Middle frontal gyrus (tissue), 1 donor: ENCODE measurements at regions not wholly inside any gene's neighbourhood (a gene's known extent, or its start where the extent isn't known, plus 50 kb on each side); places are given as distances from the start of the nearest gene placed in this dataset.

Experiments
- DNase-seq: peaks from one replicate; pipeline ENCODE4 v3.0.0-alpha.2; 2015; ENCODE audit warnings: low spot score; ENCODE audit errors: extremely low spot score

- DNase-seq = no peak
Observed at GRCh38 chr6:25010902-25011625, 75.3 kb upstream of the RIPOR2 start.

GRCh38 chr6:25012657-25013056 lies 76.9 kb upstream of the RIPOR2 start:
- DNase-seq = no peak

DNA sequence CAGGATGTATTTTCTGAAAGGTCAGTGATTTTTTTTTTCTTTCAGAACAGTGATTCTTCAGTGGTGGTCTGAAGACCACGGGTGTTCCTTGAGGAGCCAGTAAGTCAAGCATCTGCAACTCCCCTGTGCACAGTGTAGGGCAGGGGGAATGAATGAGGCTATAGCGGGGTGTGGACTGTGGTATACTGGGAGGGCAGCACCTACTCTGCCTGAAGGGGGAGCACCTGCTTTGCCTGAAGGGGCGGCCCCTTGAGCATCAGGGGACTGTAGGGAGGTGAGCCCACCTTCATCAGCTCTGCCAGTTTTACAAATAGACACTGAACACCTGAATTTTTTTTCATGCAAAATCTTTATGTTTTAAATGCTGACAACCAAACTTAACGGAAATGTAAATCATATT lies 77.5 kb upstream of the RIPOR2 start:
- DNase-seq = no peak

DNA sequence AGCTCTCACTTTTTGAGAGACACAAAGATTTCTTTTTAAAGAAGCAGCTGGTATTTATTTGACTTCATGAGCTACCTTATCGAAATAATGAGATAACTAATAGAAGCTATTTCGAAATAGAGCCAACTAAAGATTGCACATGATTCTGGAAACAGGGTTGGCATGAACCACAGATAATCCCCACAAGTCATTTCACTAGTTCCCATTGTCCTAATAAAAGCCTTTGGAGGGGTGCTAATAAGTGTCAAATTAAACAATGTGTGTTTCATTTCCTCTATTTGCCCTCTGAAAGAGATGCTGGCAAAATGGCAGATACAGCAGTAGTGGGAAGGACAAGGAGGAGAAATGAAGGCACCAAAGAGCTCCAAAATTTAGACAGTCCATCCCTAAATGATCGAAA lies 78.6 kb upstream of the RIPOR2 start:
- DNase-seq = no peak

- peak; percentile 12 for DNase-seq
Observed at GRCh38 chr6:25014791-25015560, 79.2 kb upstream of the RIPOR2 start.

GRCh38 chr6:25016014-25016720 lies 80.4 kb upstream of the RIPOR2 start:
- DNase-seq = no peak

DNA sequence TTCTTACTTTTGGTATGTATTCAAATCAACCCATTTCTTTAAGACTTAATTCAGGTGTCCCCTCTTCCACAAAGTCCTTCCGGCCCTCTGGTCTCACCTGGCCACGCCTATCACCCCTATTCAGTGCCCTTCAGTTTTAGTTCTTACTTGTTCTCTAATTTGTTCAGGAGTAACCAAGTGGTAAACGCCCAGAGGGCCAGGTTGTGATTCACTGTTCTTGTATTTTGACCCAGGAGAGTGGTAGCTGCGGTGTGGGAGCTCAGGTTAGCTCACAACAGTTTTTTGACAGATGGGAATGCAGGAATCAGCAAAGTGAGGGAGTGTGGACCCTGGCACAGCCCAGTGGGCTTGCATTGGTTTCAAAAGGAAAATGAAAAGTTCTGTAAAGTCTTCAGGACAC lies 81.7 kb upstream of the RIPOR2 start:
- DNase-seq = no peak

DNA sequence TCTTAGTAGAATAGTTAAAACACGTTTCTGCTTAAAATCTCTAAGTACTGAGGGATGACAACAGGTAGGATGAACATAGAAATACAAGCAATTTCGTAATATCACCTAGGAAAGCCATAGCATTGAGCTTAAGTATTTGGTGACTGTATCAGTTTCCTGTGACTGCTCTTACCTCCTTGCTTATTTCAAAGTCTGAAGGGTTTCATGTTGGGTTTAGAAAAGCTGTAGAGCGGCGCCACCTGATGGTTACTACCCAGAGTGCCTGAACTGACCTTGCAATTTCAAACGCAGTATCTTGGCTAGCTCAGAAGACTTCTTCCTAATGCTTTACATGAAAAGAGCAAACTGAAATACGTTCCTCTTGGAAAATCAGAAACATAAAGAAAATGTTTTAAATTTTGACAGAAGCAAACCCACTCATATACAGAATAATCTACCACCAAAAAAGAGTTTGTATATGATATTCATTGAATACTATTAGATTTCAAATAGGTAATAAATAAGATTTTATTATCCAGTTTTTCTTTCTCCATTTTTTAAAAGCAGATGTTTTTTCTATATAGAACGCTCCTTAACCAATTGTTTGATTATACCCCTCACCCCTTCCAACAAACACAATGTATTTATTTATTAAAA lies 82.3 kb upstream of the RIPOR2 start:
- no peak for DNase-seq

GRCh38 chr6:25018568-25018954 lies 82.8 kb upstream of the RIPOR2 start:
- DNase-seq = no peak

- DNase-seq = no peak
Observed at GRCh38 chr6:25022140-25022553, 86.4 kb upstream of the RIPOR2 start.

DNA sequence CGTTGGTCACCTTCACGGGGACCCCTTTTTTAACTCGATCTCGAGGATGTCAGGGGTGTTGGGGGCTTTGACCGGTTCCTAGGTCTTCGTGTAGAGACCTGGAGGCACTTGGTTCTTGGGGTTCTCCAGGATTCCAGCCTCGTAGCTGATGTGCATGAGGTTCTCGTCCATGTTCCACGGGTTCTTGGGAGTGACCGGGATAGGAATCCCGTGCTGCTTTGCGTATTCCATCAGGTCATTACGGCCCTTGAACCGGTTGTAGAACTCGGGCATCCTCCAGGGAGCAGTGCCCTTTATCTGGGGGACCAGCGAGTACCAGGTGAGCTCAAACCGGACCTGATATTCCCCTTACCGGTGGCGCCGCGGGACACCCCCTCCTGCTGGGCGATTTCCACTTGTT lies 88.0 kb upstream of the RIPOR2 start:
- no peak for DNase-seq

GRCh38 chr6:25024821-25025220 lies 89.1 kb upstream of the RIPOR2 start:
- no peak for DNase-seq

DNA sequence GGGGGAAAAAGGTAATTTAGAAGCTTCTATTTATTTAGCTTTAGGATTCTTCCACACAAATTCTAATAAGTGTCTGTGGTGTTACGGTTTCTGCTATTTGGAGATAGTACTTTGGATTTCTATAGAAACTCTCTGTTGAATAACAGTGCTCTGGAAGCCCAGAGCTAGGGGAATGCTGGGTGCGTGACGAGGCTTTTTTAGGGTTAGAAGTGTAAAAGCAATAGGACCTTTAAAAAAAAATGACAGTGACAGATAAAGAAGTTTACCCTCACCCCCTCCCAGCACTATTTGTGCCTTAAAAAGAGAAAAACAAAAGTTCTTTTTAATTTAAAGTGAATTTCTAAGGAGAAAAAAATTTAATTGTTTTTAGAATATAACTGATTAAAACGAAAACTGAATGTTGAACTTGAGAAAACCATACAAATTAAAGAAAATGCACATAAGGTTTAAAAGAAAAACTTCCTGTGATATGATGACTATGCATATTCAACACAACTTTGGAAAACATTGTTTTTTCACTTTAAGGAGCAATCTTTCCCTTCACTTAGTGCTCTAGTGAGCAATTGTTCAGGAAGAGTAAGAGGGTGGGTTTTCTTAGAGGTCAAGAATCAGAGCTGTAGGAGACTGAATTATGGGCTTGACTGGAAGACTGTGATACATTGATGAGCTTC lies 89.6 kb upstream of the RIPOR2 start:
- no peak for DNase-seq

GRCh38 chr6:25025919-25026301 lies 90.2 kb upstream of the RIPOR2 start:
- no peak for DNase-seq

DNA sequence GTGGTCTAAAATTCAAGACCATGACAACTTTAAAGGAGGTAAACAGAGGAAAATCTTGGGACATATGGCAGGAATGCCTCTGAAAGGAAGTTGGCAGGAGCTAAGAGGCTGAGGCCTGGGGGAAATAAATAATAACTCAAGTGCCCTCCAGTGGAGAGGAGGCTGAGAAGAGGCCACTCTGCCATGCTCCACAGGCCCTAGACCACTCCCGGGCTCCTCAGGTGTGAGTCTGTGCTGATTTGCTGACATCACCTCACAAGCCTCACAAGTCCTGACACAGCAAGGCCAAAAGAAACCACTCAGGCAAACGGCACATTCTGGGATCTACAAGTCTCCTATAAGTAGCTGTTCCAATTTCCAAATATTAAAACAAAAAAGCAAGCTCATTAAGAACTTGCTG lies 91.0 kb upstream of the RIPOR2 start:
- no peak for DNase-seq

- no peak for DNase-seq
Observed at GRCh38 chr6:25027221-25027916, 91.6 kb upstream of the RIPOR2 start.

- no peak for DNase-seq
Observed at GRCh38 chr6:25028328-25028727, 92.6 kb upstream of the RIPOR2 start.

GRCh38 chr6:25032934-25033333 lies 97.2 kb upstream of the RIPOR2 start:
- DNase-seq = no peak

DNA sequence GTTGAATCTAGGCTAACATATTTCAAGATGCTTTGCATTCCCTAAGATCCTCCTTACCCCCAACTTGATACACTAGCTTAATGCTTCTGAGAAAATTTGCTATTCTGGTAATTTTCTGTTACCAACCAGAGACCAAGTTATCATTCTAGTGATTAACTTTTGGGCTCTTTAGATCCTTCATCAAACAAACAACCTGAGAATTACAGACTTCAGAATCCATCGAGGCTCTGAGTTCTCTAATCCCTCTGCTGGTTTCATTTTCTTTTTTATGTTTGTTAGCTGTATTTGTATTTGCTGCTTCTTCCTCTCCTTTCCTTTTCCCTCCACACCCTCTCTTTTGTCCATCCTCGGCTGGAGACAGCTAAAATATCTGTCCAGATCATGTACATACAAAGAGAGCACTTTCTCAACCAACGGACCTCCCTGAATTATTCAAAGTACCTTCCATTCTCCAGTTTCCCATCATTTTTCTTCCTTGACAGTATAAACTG lies 98.7 kb upstream of the RIPOR2 start:
- DNase-seq = no peak

DNA sequence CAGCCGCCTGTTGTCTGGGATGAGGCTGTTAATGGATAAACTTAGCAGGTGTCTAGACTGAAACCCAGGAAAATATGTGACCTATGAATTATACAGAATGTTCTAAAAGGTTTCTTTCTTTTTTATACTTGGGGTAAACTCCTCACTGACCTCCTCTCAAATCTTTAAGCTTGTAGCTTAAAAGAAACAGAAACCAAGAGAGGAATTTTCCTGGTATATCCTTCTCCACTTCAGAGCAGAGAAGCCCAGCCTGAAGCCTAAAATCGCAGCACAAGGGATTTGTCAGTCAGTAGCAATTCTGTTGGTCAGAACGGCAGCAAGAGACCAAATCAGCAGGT lies 99.4 kb upstream of the RIPOR2 start:
- no peak for DNase-seq
